NCI-H69 (cell line): ENCODE measurements at regions not wholly inside any gene's neighbourhood (a gene's known extent, or its start where the extent isn't known, plus 50 kb on each side); places are given as distances from the start of the nearest gene placed in this dataset.
A peak's percentile ranks its signal among the peaks of the same experiment; 100 is the strongest.
"Not testable (repeated sequence)": the region's sequence is repeated elsewhere in the genome, so short reads cannot be mapped to it uniquely, and the experiment has no call there.

Experiments used
- DNase-seq: peaks from one replicate; lab custom pipeline; 2025; lab: John Stamatoyannopoulos, UW

- DNase-seq: no peak
Observed at GRCh38 chr9:24351258-24351657, 194.4 kb downstream of the IZUMO3 start.

GRCh38 chr9:24342457-24342856, 203.2 kb downstream of the IZUMO3 start:
- peak; percentile 8 for DNase-seq

GRCh38 chr9:24333629-24334028, 212.1 kb downstream of the IZUMO3 start:
- peak; percentile 32 for DNase-seq

- DNase-seq: no peak
Observed at GRCh38 chr9:24298912-24299311, 246.8 kb downstream of the IZUMO3 start.

GRCh38 chr9:24297931-24298330, 247.8 kb downstream of the IZUMO3 start:
- DNase-seq: no peak

GRCh38 chr9:24296124-24296523, 249.6 kb downstream of the IZUMO3 start:
- no peak for DNase-seq

GRCh38 chr9:24293386-24293785, 252.3 kb downstream of the IZUMO3 start:
- DNase-seq: peak; percentile 74

- DNase-seq: no peak
Observed at GRCh38 chr9:24286761-24287160, 258.9 kb downstream of the IZUMO3 start.

- DNase-seq: peak; percentile 69
Observed at GRCh38 chr9:24258626-24259025, 287.1 kb downstream of the IZUMO3 start.

- peak; percentile 99 for DNase-seq
Observed at GRCh38 chr9:24257726-24258125, 288.0 kb downstream of the IZUMO3 start.

- peak; percentile 67 for DNase-seq
Observed at GRCh38 chr9:24245988-24246387, 299.7 kb downstream of the IZUMO3 start.

- no peak for DNase-seq
Observed at GRCh38 chr9:24242576-24242975, 303.1 kb downstream of the IZUMO3 start.

GRCh38 chr9:24218656-24219055, 327.0 kb downstream of the IZUMO3 start:
- peak; percentile 13 for DNase-seq

- DNase-seq: no peak
Observed at GRCh38 chr9:24210641-24211040, 335.1 kb downstream of the IZUMO3 start.

- no peak for DNase-seq
Observed at GRCh38 chr9:24189986-24190385, 355.7 kb downstream of the IZUMO3 start.

GRCh38 chr9:24180572-24180971, 354.5 kb upstream of the ELAVL2 start:
- not testable (repeated sequence) for DNase-seq

GRCh38 chr9:24144796-24145195, 318.8 kb upstream of the ELAVL2 start:
- no peak for DNase-seq

- not testable (repeated sequence) for DNase-seq
Observed at GRCh38 chr9:24135072-24135471, 309.0 kb upstream of the ELAVL2 start.

- DNase-seq: no peak
Observed at GRCh38 chr9:24132244-24132643, 306.2 kb upstream of the ELAVL2 start.

GRCh38 chr9:24127519-24127918, 301.5 kb upstream of the ELAVL2 start:
- no peak for DNase-seq

- peak; percentile 22 for DNase-seq
Observed at GRCh38 chr9:24118190-24118589, 292.1 kb upstream of the ELAVL2 start.

- no peak for DNase-seq
Observed at GRCh38 chr9:24096756-24097155, 270.7 kb upstream of the ELAVL2 start.

- peak; percentile 11 for DNase-seq
Observed at GRCh38 chr9:24095246-24095645, 269.2 kb upstream of the ELAVL2 start.

- peak; percentile 59 for DNase-seq
Observed at GRCh38 chr9:24090566-24090965, 264.5 kb upstream of the ELAVL2 start.

- DNase-seq: no peak
Observed at GRCh38 chr9:24073666-24074065, 247.6 kb upstream of the ELAVL2 start.
